Body of pancreas (tissue), 4 donors: ENCODE measurements at regions not wholly inside any gene's neighbourhood (a gene's known extent, or its start where the extent isn't known, plus 50 kb on each side); places are given as distances from the start of the nearest gene placed in this dataset.

Experiments used
- ATAC-seq: fragments of 150-250 bp; one replicate; pipeline ENCODE4 v1.9.1; 2016
- DNase-seq, 4 donors: peaks; one replicate each; pipeline ENCODE4 v3.0.0-alpha.2; 2019
- H3K27ac ChIP-seq, 4 donors: fragments of 200-600 bp; sonication (generic); 1 replicate in 3 of 4; 2 replicates in 1 of 4; pipeline versions ENCODE4 v1.5.1 to v1.6.1; 2016 to 2019; ENCODE audit warnings: mild to moderate bottlenecking in 1 of 4, mixed read lengths in 1 of 4, moderate library complexity in 1 of 4
- H3K27me3 ChIP-seq, 2 donors: fragments of 200-600 bp; sonication (generic); one replicate each; pipeline ENCODE4 v1.6.0; 2016; ENCODE audit warnings: mild to moderate bottlenecking in 1 of 2
- H3K36me3 ChIP-seq, 2 donors: fragments of 200-600 bp; sonication (generic); replicated peaks in 1 of 2; 2 replicates each; pipeline ENCODE4 v1.5.1; 2016; ENCODE audit warnings: low read depth in 2 of 2; ENCODE audit not compliant: insufficient read depth in 1 of 2
- H3K4me1 ChIP-seq: fragments of 200-600 bp; sonication (generic); one replicate; pipeline ENCODE4 v1.6.0; 2016
- H3K4me3 ChIP-seq, 2 donors: fragments of 200-600 bp; sonication (generic); 1 replicate in 1 of 2; 2 replicates in 1 of 2; pipeline ENCODE4 v1.5.1; 2016 to 2019
- H3K9me3 ChIP-seq, 3 donors: fragments of 200-600 bp; sonication (generic); 1 replicate in 2 of 3; 2 replicates in 1 of 3; pipeline ENCODE4 v1.5.1; 2016
- CTCF ChIP-seq, 7 experiments: fragments of 450-650 bp in 4 of 7; fragments of 200-600 bp in 3 of 7; sonication (generic) in 3 of 7; IDR thresholded peaks; one replicate each; pipeline ENCODE4 v1.5.1; 2016 to 2019; ENCODE audit warnings: antibody characterized with exemption in 7 of 7
- POLR2A ChIP-seq, 3 donors: fragments of 450-650 bp; IDR thresholded peaks; one replicate each; pipeline ENCODE4 v1.6.1; 2016; ENCODE audit warnings: antibody characterized with exemption in 3 of 3, mild to moderate bottlenecking in 2 of 3
- WGBS, 2 donors: methylation state at CpG; one replicate each; pipeline ENCODE4 v1.1.5; 2017; 5-methylcytosine and 5-hydroxymethylcytosine counted together
- intact Hi-C: fragments of 100-400 bp; cut with DNase I; formaldehyde crosslinking; loops from one replicate; pipeline ENCODE4 v1.15.1; 2023

- no peak for DNase-seq
- ATAC-seq: no peak
- Histone ChIP-seq H3K9me3 (no peaks in the 10 kb centered on the region), H3K4me3 (no peak overlapping the region), H3K4me1 (no peaks in the 10 kb centered on the region), H3K36me3 (no peaks in the 10 kb centered on the region), H3K27me3 (no peaks in the 10 kb centered on the region), H3K27ac (no peak overlapping the region)
- intact Hi-C loops: no loop called here
- TF ChIP-seq POLR2A (IDR thresholded peaks at IDR 0.05) (no peak), CTCF (IDR thresholded peaks at IDR 0.05) (no peak)
- 61 to 72% methylated on average over 6 of the region's 6 CpGs for WGBS, 2 donors
These were observed 157.1 kb upstream of the SESN3 start for GRCh38 chr11:95388086-95388485.

GRCh38 chr11:95387325-95387724 is 156.3 kb upstream of the SESN3 start:
- TF ChIP-seq CTCF (IDR thresholded peaks at IDR 0.05): no peak
- TF ChIP-seq POLR2A (IDR thresholded peaks at IDR 0.05): no peak
- WGBS, 2 donors: 88 to 89% methylated on average over 1 of the region's 1 CpG

GRCh38 chr11:95385577-95385976 is 154.6 kb upstream of the SESN3 start:
- Histone ChIP-seq H3K4me3 (no peak overlapping the region), H3K27me3 (no peaks in the 10 kb centered on the region), H3K4me1 (no peaks in the 10 kb centered on the region), H3K36me3 (no peaks in the 10 kb centered on the region), H3K27ac (no peak overlapping the region), H3K9me3 (no peaks in the 10 kb centered on the region)
- DNase-seq: no peak
- TF ChIP-seq POLR2A (IDR thresholded peaks at IDR 0.05) (no peak), CTCF (IDR thresholded peaks at IDR 0.05) (no peak)
- intact Hi-C loops: no loop called here
- no peak for ATAC-seq

More at GRCh38 chr11:95387325-95387724, 156.3 kb upstream of the SESN3 start:
- intact Hi-C loops: no loop called here
- Histone ChIP-seq H3K4me1 (no peaks in the 10 kb centered on the region), H3K27me3 (no peaks in the 10 kb centered on the region), H3K9me3 (no peaks in the 10 kb centered on the region), H3K27ac (no peak overlapping the region), H3K36me3 (no peaks in the 10 kb centered on the region), H3K4me3 (no peak overlapping the region)
- ATAC-seq: no peak
- no peak for DNase-seq

GRCh38 chr11:95379479-95379878 is 148.5 kb upstream of the SESN3 start:
- Histone ChIP-seq H3K4me3 (no peak overlapping the region), H3K27ac (no peak overlapping the region), H3K9me3 (no peaks in the 10 kb centered on the region), H3K27me3 (no peaks in the 10 kb centered on the region), H3K36me3 (no peaks in the 10 kb centered on the region), H3K4me1 (peaks cover 6% of the 10 kb centered on the region)
- intact Hi-C loops: no loop called here
- TF ChIP-seq CTCF (IDR thresholded peaks at IDR 0.05) (no peak), POLR2A (IDR thresholded peaks at IDR 0.05) (no peak)
- no peak for DNase-seq
- ATAC-seq: no peak

- no peak for TF ChIP-seq POLR2A (IDR thresholded peaks at IDR 0.05)
- TF ChIP-seq CTCF (IDR thresholded peaks at IDR 0.05): no peak
- WGBS, 2 donors: 67 to 83% methylated on average over 1 of the region's 1 CpG
- H3K27me3 ChIP-seq: no peaks in the 10 kb centered on the region
These were observed 147.8 kb upstream of the SESN3 start for GRCh38 chr11:95378789-95379188.

More at GRCh38 chr11:95378789-95379188, 147.8 kb upstream of the SESN3 start:
- intact Hi-C loops: no loop called here
- Histone ChIP-seq H3K27ac (no peak overlapping the region), H3K9me3 (no peaks in the 10 kb centered on the region), H3K4me3 (no peak overlapping the region), H3K36me3 (no peaks in the 10 kb centered on the region), H3K4me1 (peaks cover 6% of the 10 kb centered on the region)
- DNase-seq: no peak
- no peak for ATAC-seq
